CD4-positive, alpha-beta T cell treated with Interleukin-4 for 4 hours (primary cell): ENCODE measurements at regions not wholly inside any gene's neighbourhood (a gene's known extent, or its start where the extent isn't known, plus 50 kb on each side); places are given as distances from the start of the nearest gene placed in this dataset.
"Not testable (repeated sequence)": the region's sequence is repeated elsewhere in the genome, so short reads cannot be mapped to it uniquely, and the experiment has no call there.

Experiments
- DNase-seq: peaks from one replicate; pipeline ENCODE4 v3.0.0-alpha.2; 2020

- DNase-seq, result no peak
Observed at GRCh38 chr11:38700111-38700510, 2102.1 kb upstream of the RAG2 start.

DNA sequence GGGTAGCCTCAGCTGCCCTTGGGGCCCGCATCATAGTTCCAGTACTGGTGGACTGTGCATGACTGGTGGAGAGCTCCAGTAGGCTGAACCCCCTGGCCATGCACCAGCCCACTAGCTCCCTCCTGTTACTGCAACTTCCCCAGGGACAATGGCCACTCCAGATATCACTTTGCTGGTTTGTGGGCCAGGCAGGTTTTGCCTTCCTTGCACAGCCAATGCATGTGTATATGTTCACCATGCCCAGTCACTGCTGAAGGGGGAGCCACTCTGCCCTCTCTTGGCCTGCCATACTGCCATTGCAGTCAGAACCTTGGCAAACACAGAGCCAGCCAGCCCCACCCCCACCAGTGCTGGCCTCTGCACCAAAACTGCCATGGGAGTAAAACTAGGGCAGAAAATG, 2095.3 kb upstream of the RAG2 start:
- no peak for DNase-seq

- not testable (repeated sequence) for DNase-seq
Observed at GRCh38 chr11:38690211-38690610, 2092.2 kb upstream of the RAG2 start.

DNA sequence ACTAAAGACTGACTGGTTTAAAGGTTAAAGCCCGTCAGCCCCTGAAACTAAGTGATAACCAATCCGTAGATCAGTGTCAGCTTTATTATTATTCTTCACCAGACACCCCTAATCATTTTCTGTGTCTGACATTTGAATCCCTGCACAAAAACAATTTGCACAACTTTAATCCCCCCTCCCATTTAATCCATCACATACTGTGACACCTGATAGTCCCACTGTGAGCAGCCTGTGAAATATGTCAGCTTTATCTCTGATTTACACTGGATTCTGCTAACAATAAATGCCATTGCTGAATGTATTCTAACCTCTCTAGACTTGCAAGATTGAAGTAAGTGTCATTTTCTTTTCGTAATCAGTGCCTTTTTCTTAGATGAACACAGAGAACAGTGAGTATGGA, 2089.0 kb upstream of the RAG2 start:
- no peak for DNase-seq

DNA sequence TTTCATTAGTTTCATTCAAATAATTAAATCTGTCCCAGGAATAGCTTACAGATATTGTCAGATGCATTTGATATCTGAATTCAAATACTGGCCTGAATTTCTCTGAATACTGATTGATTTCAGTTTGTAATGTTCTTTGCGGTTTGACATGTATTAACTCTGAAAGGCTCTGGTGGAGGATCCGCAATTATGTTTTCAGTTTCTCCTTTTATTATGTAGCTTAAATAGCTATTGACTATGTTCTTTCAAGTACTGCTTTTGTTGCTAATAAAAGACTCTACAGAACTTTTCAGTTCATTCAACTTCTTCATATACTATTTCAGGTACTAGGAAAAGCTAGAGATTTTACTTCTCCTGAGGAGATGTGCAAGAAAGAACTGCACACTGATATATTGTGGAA, 2085.4 kb upstream of the RAG2 start:
- DNase-seq, result no peak

GRCh38 chr11:38680746-38681145, 2082.7 kb upstream of the RAG2 start:
- no peak for DNase-seq

GRCh38 chr11:38680166-38680565, 2082.1 kb upstream of the RAG2 start:
- DNase-seq, result no peak

DNA sequence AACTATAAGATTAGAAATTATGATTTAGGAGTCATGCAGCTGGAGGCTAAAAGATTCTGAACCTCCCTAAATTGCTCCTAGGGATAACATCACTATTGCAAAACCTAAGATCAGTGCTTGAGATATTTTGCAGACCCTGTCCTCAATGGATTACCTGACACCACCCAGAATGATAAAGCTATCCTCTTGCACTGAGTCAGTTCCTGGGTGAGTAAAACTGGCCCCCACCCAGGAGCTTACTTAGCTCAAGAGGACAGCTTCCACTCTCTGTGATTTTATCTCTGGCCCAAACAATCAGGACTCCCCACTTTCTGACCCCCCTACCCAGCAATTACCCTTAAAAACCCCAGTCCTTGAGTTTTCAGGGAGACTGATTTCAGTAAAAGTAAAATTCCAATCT, 2074.4 kb upstream of the RAG2 start:
- DNase-seq, result no peak

DNA sequence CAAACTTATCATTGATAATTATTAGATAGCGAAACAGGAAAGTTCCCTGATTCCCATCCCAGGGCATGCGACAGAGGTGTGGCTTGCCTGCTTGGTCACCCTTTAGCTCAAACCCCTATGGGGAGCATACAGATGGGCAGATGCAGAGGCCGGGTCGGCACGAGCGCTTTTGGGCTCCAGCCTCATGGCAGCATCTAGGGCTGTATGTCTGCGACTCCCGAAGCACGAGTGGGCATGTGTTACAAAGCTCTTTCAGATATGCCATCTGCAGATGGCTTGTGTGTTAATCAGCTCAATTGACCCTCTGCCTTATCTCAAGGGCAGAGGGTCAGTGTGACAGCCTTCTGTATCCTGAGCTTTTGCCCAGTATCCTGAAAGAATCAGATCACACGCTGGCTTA, 2069.3 kb upstream of the RAG2 start:
- DNase-seq, result no peak

- no peak for DNase-seq
Observed at GRCh38 chr11:38648604-38649003, 2050.6 kb upstream of the RAG2 start.

- no peak for DNase-seq
Observed at GRCh38 chr11:38646382-38646781, 2048.3 kb upstream of the RAG2 start.

DNA sequence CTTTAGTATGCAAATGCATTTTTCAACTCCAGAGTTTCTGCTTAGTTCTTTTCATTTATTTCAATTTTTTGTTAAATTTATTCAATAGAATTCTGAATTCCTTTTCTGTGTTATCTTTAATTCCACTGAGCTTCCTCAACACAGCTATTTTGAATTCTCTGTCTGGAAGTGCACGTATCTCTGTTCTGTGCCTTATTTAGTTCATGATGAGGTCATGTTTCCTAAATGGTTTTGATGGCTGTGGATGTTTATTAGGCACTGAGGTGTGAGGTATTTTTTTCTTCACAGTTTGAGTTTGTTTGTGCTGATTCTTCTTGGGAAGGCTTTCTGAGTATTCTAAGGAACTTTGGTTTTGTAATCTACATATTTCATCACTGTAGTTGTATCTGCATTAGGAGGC, 2042.8 kb upstream of the RAG2 start:
- no peak for DNase-seq

DNA sequence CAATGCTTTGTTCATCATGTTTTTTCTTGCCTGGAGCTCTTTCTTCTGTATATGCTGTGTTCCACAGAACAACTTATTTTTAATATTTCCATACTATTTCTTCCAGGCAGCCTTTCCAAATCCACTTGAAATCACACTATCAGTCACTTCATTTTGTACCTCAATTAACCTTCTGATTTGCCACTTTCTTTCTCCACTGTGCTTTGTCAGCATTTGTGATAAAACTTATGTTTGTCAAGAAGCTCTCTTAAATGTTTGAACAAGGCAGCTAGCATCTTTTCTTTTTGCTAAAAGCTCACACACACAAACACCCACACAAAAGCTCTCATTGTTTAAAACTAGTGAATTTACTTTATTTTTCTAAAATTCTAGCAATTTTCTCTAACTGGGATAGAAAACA, 2014.7 kb upstream of the RAG2 start:
- DNase-seq, result no peak

DNA sequence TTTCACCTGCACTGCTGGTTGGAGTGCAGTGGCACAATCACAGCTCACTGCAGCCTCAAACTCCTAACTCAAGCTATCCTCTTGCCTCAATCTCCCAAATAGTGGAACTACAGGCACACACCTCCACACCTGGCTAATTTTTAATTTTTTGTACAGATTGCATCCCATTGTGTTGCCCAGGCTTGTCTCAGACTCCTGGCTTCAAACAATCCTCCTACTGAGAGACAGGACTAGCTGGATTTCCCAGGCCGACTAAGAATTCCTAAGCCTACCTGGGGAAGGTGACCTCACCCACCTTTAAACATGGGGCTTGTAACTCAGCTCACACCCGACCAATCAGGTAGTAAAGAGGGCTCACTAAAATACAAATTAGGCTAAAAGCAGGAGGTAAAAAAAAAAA, 2003.3 kb upstream of the RAG2 start:
- DNase-seq, result not testable (repeated sequence)

DNA sequence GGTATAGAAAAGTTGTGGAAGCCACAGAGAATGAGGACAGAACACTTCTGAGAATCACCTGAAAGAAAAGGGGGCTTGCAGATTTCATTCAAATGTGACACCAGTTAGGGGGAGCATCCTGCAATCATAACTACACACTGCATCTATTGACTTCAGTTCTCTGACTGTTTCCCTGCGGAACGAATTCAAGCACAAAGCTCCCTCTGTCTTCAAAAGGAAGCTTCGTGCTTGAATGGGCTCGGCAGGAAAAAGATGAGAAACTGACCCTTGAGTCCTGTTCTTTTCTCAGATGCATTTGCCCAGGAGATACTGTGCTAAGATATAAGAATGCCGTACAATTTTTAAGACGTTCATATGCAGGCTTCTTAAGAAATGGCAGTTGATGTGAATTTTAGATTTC, 2000.4 kb upstream of the RAG2 start:
- no peak for DNase-seq

DNA sequence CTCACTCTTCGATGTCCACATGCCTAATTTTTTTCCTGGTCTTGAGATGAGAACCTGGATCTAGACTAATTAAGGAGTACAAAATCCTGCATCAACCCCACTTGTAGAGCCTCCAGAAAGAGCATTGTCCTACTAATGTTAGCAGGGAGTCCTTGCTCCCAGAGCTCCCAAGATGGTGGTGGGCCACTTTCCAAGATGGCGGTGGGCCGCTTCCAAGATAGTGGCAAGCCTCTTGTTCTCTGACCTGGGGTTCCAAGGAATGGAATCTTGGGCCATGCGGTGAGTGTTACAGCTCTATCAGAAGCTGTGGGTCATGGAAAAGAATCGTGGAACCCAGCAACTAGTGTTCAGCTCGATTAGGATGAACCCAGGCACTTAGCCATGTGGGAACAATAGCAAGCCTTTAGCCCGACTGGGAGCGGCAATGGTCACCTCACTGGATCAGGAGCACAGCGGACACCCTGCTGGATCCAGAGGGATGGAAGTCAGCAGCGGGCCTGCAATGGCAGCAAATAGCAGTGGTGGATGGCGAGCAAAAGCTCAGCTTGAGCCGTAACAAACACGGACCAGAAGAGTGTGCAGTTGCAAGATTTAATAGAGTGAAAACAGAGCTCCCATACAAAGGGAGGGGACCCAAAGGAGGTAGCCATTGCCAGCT, 1997.5 kb upstream of the RAG2 start:
- not testable (repeated sequence) for DNase-seq

DNA sequence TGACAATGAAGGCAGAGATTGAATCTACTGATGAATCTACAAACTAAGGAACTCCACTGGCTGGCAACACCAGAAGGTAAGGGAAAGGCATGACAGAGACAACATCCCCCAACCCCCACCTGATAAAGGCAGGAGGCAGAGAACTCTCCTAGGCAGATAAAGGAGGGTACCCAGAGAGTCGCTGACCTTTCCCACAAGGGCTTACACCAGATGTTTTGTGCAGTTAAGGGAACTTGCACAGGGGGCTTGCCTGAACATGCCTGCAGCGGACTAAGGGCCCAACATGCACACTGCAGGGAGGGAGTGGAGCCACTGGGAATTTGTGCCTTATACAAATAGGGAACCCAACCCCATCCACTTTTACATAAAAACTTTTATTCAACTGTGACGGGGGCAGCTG, 1996.9 kb upstream of the RAG2 start:
- DNase-seq, result no peak

GRCh38 chr11:38593649-38594048, 1995.6 kb upstream of the RAG2 start:
- DNase-seq, result no peak

GRCh38 chr11:38582756-38583155, 1984.7 kb upstream of the RAG2 start:
- DNase-seq, result no peak

DNA sequence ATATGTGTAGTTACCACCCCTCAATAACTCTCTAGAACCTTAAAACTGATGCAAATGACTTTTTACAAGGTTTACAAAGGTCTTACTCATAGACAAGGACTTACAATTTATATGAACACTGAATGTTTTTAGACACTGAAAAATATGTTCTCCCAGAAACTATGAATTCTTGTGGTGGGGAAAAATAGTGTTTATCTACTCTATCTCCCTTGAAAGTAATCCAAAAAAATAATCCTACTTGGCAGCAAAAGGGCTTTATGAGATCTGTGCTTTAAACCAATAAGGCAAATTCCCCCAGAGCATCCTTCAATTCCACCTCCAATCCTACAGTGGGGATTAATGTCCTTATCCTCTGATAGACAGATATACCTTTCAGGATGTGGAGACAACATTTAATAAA, 1984.1 kb upstream of the RAG2 start:
- no peak for DNase-seq

GRCh38 chr11:38577769-38578168, 1979.7 kb upstream of the RAG2 start:
- DNase-seq, result no peak

DNA sequence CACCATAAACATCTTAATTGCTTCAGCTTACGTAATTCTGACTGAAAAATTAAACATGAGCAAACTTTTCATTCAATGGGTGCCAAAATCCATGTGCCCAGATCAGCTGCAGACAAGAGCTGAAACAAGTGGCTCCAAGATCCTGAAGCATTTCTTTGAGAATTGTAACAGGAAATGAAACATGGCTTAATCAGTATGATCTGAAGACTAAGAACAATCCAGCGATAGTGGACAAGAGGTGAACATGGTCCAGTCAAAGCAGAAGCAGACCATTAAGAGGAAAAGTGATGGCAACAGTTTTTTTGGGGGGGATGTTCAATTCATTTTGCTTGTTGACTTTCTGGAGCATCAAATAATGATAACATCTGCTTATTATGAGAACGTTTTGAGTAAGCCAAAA, 1964.5 kb upstream of the RAG2 start:
- no peak for DNase-seq

- DNase-seq, result no peak
Observed at GRCh38 chr11:38553148-38553547, 1955.1 kb upstream of the RAG2 start.

GRCh38 chr11:38547462-38547861, 1949.4 kb upstream of the RAG2 start:
- no peak for DNase-seq

GRCh38 chr11:38543986-38544385, 1946.0 kb upstream of the RAG2 start:
- no peak for DNase-seq

- no peak for DNase-seq
Observed at GRCh38 chr11:38543311-38543710, 1945.3 kb upstream of the RAG2 start.
